ENCODE measurements at regions not wholly inside any gene's neighbourhood (a gene's known extent, or its start where the extent isn't known, plus 50 kb on each side); places are given as distances from the start of the nearest gene placed in this dataset.

GRCh38 chr7:132049462-132050304 lies 493.3 kb upstream of the PODXL start:
- H3K27ac ChIP-seq: no peak overlapping the region
- peaks cover 0 to 5% (median 0%) of the 10 kb centered on the region in 7 donors for H3K27me3 ChIP-seq
- 63 to 68% methylated on average over 9 of the region's 9 CpGs for WGBS, 2 donors
- H3K36me3 ChIP-seq: no peaks in the 10 kb centered on the region
- DNase-seq (no peak), ATAC-seq (no peak)
- intact Hi-C loops (cut with DNase I): loop anchor here in 6 of 10 donors (5.0 to 10.0 kb wide), 5 partner anchors 105 to 362 kb away; no protein-coding TSS in a partner anchor
- no peak overlapping the region for H3K4me3 ChIP-seq
- no peaks in the 10 kb centered on the region for H3K4me1 ChIP-seq
- no peaks in the 10 kb centered on the region for H3K9me3 ChIP-seq
- peak; percentile 37 to 69 (median 65) for TF ChIP-seq CTCF (IDR thresholded peaks at IDR 0.05)

DNA sequence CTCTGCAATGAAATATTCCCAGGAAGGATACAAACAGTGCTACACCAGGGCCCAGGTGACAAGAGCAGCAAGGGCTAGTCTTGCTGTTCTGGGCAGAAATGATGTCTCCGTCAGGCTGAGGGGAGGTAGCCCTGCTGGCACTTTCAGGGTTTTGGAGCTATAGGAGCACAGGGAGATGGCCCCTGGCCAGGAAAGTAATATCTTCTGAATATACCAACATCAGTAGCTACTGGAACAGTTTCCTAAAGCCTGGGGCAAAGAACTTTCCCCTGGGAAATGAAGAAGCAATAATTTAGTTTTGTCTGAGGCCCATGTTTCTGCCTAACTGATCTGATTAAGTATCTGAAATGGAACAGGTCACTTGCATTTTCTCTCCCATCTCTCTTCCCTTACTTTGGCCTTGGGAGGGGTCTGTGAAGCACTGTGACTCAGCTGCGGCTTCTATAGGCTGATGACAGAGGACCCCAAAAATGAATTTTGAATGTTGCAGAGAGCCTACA lies 489.1 kb upstream of the PODXL start:
- Histone ChIP-seq H3K27ac (no peak overlapping the region), H3K4me3 (no peak overlapping the region), H3K9me3 (peaks cover 0 to 7% (median 0%) of the 10 kb centered on the region in 11 donors), H3K27me3 (peaks cover 0 to 5% (median 0%) of the 10 kb centered on the region in 7 donors), H3K36me3 (no peaks in the 10 kb centered on the region), H3K4me1 (no peaks in the 10 kb centered on the region)
- intact Hi-C loops (cut with DNase I): loop anchor here in 4 of 10 donors (5.0 to 10.0 kb wide), 4 partner anchors 101 to 353 kb away; no protein-coding TSS in a partner anchor
- TF ChIP-seq CTCF (IDR thresholded peaks at IDR 0.05): no peak
- ATAC-seq (no peak), DNase-seq (no peak)
- 98% methylated on average over 2 of the region's 2 CpGs for WGBS, 2 donors

DNA sequence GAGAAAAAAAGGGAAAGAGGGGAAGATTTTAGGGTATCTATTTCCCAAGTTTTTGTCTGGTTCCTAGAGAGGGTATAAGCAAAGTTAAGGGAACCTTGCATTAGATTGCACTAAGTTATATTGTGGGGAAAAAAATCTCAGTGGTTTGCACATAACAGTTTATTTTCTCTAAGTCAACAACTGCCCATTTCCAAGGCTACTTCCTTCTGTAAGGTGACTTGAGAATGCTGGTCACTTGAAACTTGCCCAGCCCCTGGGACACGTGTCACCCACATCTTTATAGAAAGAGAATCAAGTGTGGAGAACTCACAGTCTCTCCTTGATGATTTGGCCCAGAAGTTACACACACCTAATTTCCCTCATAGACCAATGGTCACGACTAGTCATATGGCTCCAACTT lies 488.6 kb upstream of the PODXL start:
- no peak for TF ChIP-seq CTCF (IDR thresholded peaks at IDR 0.05)
- H3K4me3 ChIP-seq: no peak overlapping the region
- peaks cover 0 to 7% (median 0%) of the 10 kb centered on the region in 11 donors for H3K9me3 ChIP-seq
- intact Hi-C loops (cut with DNase I): loop anchor here in 4 of 10 donors (5.0 to 10.0 kb wide), 4 partner anchors 100 to 353 kb away; no protein-coding TSS in a partner anchor
- H3K4me1 ChIP-seq: no peaks in the 10 kb centered on the region
- H3K36me3 ChIP-seq: no peaks in the 10 kb centered on the region
- no peak for ATAC-seq
- H3K27me3 ChIP-seq: peaks cover 0 to 5% (median 0%) of the 10 kb centered on the region in 7 donors
- H3K27ac ChIP-seq: no peak overlapping the region
- 82 to 85% methylated on average over 2 of the region's 2 CpGs for WGBS, 2 donors
- DNase-seq: no peak

DNA sequence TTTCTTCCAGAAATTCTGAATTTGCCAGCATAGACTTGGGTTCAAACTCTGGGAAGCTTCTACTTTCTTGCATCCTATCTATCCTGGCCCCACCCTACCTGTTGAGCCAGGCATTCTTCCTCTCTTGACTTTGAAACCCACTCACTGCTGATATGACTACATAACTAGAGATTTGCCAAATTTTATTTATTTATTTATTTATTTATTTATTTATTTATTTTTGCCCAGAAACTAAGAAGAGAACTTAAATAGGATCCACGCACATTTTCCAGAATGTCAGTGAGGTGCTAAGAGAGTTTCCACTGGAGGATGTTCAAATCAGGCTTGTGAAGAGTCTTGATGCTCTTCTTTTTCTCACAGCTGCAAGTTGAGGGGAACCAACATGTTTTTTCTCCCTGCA lies 487.8 kb upstream of the PODXL start:
- no peak overlapping the region for H3K4me3 ChIP-seq
- intact Hi-C loops (cut with DNase I): loop anchor here in 2 of 10 donors (10.0 kb wide), 2 partner anchors 99 to 349 kb away; no protein-coding TSS in a partner anchor
- H3K27me3 ChIP-seq: peaks cover 0 to 2% (median 0%) of the 10 kb centered on the region in 7 donors
- 95 to 97% methylated on average over 1 of the region's 1 CpG for WGBS, 2 donors
- no peak for DNase-seq
- no peaks in the 10 kb centered on the region for H3K4me1 ChIP-seq
- peaks cover 0 to 7% (median 0%) of the 10 kb centered on the region in 11 donors for H3K9me3 ChIP-seq
- no peak for ATAC-seq
- TF ChIP-seq CTCF (IDR thresholded peaks at IDR 0.05): no peak
- no peak overlapping the region for H3K27ac ChIP-seq
- H3K36me3 ChIP-seq: no peaks in the 10 kb centered on the region
